Iris pigment epithelial cell (primary cell): ENCODE measurements at regions not wholly inside any gene's neighbourhood (a gene's known extent, or its start where the extent isn't known, plus 50 kb on each side); places are given as distances from the start of the nearest gene placed in this dataset.
"Not testable (repeated sequence)": the region's sequence is repeated elsewhere in the genome, so short reads cannot be mapped to it uniquely, and the experiment has no call there.

Experiments used
- DNase-seq: peaks from one replicate; pipeline ENCODE4 v3.0.0-alpha.2; 2011; ENCODE audit warnings: low read depth

GRCh38 chr12:91672130-91672529 lies 473.5 kb downstream of the BTG1 start:
- DNase-seq, result no peak

GRCh38 chr12:91667694-91668093 lies 478.0 kb downstream of the BTG1 start:
- DNase-seq, result no peak

GRCh38 chr12:91663744-91664143 lies 481.1 kb upstream of the DCN start:
- DNase-seq, result no peak

GRCh38 chr12:91663310-91663709 lies 480.7 kb upstream of the DCN start:
- no peak for DNase-seq

GRCh38 chr12:91662021-91662420 lies 479.4 kb upstream of the DCN start:
- DNase-seq, result peak; percentile 61

GRCh38 chr12:91657032-91657431 lies 474.4 kb upstream of the DCN start:
- DNase-seq, result no peak

- DNase-seq, result no peak
Observed at GRCh38 chr12:91655966-91656365, 473.3 kb upstream of the DCN start.

- DNase-seq, result no peak
Observed at GRCh38 chr12:91654087-91654486, 471.5 kb upstream of the DCN start.

- DNase-seq, result no peak
Observed at GRCh38 chr12:91651728-91652127, 469.1 kb upstream of the DCN start.

GRCh38 chr12:91643763-91644162 lies 461.1 kb upstream of the DCN start:
- no peak for DNase-seq

- no peak for DNase-seq
Observed at GRCh38 chr12:91640021-91640420, 457.4 kb upstream of the DCN start.

- DNase-seq, result no peak
Observed at GRCh38 chr12:91639327-91639726, 456.7 kb upstream of the DCN start.

GRCh38 chr12:91637789-91638624 lies 455.4 kb upstream of the DCN start:
- DNase-seq, result no peak

- no peak for DNase-seq
Observed at GRCh38 chr12:91636721-91637120, 454.1 kb upstream of the DCN start.

- DNase-seq, result not testable (repeated sequence)
Observed at GRCh38 chr12:91634386-91634713, 451.7 kb upstream of the DCN start.

- DNase-seq, result no peak
Observed at GRCh38 chr12:91633734-91634357, 451.2 kb upstream of the DCN start.

- no peak for DNase-seq
Observed at GRCh38 chr12:91633206-91633605, 450.6 kb upstream of the DCN start.

- no peak for DNase-seq
Observed at GRCh38 chr12:91632042-91632786, 449.6 kb upstream of the DCN start.

- no peak for DNase-seq
Observed at GRCh38 chr12:91630596-91631293, 448.1 kb upstream of the DCN start.

- DNase-seq, result no peak
Observed at GRCh38 chr12:91630083-91630482, 447.5 kb upstream of the DCN start.

- DNase-seq, result no peak
Observed at GRCh38 chr12:91629440-91629839, 446.8 kb upstream of the DCN start.

- DNase-seq, result no peak
Observed at GRCh38 chr12:91628656-91629055, 446.0 kb upstream of the DCN start.

GRCh38 chr12:91627225-91627624 lies 444.6 kb upstream of the DCN start:
- no peak for DNase-seq
